Sigmoid colon (tissue), 4 donors: ENCODE measurements at regions not wholly inside any gene's neighbourhood (a gene's known extent, or its start where the extent isn't known, plus 50 kb on each side); places are given as distances from the start of the nearest gene placed in this dataset.

Source experiments
- CTCF ChIP-seq, 4 experiments: fragments of 450-650 bp in 3 of 4; fragments of 200-600 bp in 1 of 4; IDR thresholded peaks; one replicate each; pipeline ENCODE4 v1.5.1; 2016 to 2019; ENCODE audit warnings: antibody characterized with exemption in 4 of 4, mild to moderate bottlenecking in 3 of 4, moderate library complexity in 2 of 4
- EP300 ChIP-seq, 4 donors: sonication (generic); formaldehyde crosslinking; IDR thresholded peaks; one replicate each; pipeline ENCODE4 v1.6.1; 2017; ENCODE audit warnings: antibody characterized with exemption in 4 of 4
- POLR2A ChIP-seq, 2 donors: fragments of 450-650 bp; IDR thresholded peaks; one replicate each; pipeline ENCODE4 v1.6.1; 2016; ENCODE audit warnings: antibody characterized with exemption in 2 of 2, mild to moderate bottlenecking in 2 of 2, moderate library complexity in 2 of 2
- POLR2AphosphoS5 ChIP-seq, 4 donors: sonication (generic); formaldehyde crosslinking; IDR thresholded peaks; one replicate each; pipeline ENCODE4 v1.6.1; 2017; ENCODE audit warnings: antibody characterized with exemption in 4 of 4

GRCh38 chrX:121308276-121308805 lies 260.9 kb downstream of the GLUD2 start:
- no peak for TF ChIP-seq CTCF (IDR thresholded peaks at IDR 0.05)
- no peak for TF ChIP-seq POLR2A (IDR thresholded peaks at IDR 0.05)
- no peak for TF ChIP-seq EP300 (IDR thresholded peaks at IDR 0.05)
- TF ChIP-seq POLR2AphosphoS5 (IDR thresholded peaks at IDR 0.05), result no peak
